GM12873 (cell line): ENCODE measurements at regions not wholly inside any gene's neighbourhood (a gene's known extent, or its start where the extent isn't known, plus 50 kb on each side); places are given as distances from the start of the nearest gene placed in this dataset.

Experiments used
- CTCF ChIP-seq: IDR thresholded peaks from 2 replicates; pipeline ENCODE4 v1.5.1; 2012; ENCODE audit warnings: low read depth, mild to moderate bottlenecking, moderate library complexity, low read length, control low read depth; ENCODE audit not compliant: insufficient read depth; ENCODE audit errors: missing control alignments

GRCh38 chr6:9266741-9267140, 831.4 kb upstream of the SLC35B3 start:
- TF ChIP-seq CTCF: no peak

- TF ChIP-seq CTCF: no peak
These were observed 821.9 kb upstream of the SLC35B3 start for GRCh38 chr6:9257215-9257614.

GRCh38 chr6:9254251-9254650, 818.9 kb upstream of the SLC35B3 start:
- TF ChIP-seq CTCF: no peak

DNA sequence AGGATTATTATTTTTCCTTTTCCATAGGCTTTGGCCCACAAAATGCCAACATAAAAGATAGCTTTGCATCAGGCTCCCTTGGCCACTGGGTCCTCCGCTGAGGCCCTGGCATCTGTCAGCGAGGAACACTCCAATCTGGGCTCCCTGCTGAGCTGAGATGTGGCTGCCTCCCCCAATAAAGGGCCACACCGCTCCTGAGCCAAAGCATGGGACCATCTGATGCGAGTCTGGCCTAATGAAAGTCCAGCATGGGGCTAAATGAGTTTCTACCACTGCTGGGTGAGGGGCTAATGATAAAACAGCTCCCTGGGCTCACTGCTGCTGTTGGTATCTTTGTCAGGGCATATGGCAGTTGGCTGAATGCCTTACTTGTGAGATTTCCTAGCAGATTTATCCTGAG, 817.5 kb upstream of the SLC35B3 start:
- TF ChIP-seq CTCF: no peak

DNA sequence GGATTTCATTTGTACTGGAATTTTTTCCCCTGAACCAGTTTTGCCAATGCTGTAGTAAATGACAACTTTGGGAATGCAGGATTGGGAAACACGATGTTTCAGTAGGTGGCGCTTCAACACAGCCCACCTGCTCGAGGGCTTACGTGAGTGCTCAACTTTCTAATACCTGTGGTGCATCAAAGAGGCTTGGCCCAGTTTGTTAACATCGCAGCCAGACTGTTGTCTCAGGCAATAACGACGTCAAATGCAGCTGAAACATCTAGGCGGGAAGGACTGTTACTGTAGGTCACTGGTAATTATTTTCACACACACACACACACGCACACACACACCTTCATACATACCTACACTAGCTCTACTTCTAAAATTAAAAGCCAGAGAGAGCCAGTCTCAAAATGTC, 815.5 kb upstream of the SLC35B3 start:
- peak; percentile 50 for TF ChIP-seq CTCF

DNA sequence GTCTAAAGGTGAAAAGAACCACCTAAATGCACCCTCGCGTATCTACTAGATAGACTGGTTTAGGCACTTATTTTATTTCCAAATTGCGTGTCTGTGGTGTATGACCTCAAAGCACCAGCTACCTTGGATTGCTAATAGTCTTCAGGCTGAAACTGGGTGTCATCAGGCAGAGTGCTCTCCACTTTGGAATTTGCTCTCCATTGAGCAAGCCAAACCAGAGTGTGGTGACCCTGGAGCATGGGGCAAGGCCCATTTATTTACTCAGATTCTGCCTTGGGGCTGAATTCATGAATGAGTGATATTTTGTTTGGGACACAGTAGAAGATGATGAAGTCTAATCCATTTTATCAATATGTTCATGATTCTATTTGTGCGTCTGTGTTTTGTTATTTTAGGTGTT, 812.8 kb upstream of the SLC35B3 start:
- TF ChIP-seq CTCF: no peak

DNA sequence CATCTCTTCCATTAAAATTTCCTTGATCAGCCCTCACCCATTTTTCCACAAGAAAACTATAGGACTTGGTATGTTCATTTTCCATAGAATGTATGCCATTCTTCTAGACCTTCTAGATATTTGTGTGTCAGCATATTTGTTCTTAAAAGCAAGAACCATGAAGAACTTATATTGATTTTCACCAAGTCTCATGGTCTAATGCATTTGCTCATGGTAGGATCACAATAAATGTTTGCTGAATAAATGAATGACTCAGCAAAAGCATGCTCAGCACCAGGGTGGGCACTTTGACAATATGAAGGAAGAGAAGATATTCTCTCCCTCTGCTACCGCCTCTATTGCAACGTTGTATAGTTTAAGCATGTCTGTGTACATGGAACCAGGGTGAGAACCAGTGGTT, 805.5 kb upstream of the SLC35B3 start:
- TF ChIP-seq CTCF: no peak

DNA sequence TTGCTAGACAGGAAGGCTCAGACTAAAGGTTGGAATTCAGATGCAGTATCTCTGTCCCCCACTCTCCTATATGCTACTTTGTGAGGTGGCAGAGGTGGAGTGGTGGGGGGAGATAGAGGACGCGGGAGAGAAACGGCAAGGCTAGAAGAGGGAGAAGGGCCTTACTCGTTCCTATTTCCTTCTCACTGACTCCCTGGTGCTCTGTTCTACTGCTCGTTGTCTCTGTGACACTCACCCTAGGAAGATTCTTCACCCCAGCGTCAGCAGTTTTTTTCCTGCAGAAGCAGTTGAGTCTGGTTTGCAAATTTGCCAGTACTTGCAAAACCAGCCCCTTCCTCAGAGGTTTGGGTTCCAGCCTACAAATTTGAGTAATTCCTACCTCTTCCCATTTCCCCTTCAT, 801.1 kb upstream of the SLC35B3 start:
- no peak for TF ChIP-seq CTCF
